ENCODE measurements at regions not wholly inside any gene's neighbourhood (a gene's known extent, or its start where the extent isn't known, plus 50 kb on each side); places are given as distances from the start of the nearest gene placed in this dataset.
"Not testable (repeated sequence)": the region's sequence is repeated elsewhere in the genome, so short reads cannot be mapped to it uniquely, and the experiment has no call there.

DNA sequence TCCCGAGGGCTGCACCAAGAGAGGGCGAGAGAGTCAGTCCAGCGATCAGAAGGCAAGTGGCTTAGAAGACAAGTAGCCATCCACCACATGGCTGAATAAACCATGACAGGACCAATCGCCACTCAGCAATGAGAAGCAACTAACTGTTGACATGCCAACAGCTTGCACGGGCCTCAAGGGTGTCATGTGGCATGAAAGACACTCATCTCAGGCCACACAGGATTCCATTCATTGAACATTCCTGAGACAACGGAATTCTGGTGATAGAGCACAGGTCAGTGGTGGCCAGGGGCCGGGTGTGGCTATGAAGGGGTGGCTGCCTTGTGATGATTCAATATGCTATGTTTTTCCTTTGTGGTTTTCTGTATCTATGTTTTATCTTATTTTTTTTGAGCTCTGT is 110.6 kb upstream of the CCZ1B start:
- not testable (repeated sequence) for TF ChIP-seq CTCF (IDR thresholded peaks at IDR 0.05); BCL3 (IDR thresholded peaks at IDR 0.05); POLR2A (IDR thresholded peaks at IDR 0.05; ENCODE audit: low read length); BHLHE40 (IDR thresholded peaks at IDR 0.05; ENCODE audit: low read depth, low read length); KDM1A (IDR thresholded peaks at IDR 0.05; ENCODE audit: low read depth); EP300 (IDR thresholded peaks at IDR 0.05); RFX5 (IDR thresholded peaks at IDR 0.05); HDAC2 (IDR thresholded peaks at IDR 0.05); TP53 (CRISPR knock-in tag; IDR thresholded peaks at IDR 0.05); CBX2 (IDR thresholded peaks at IDR 0.05; ENCODE audit: borderline replicate concordance, low read depth)

Data from A549 (cell line).